ENCODE measurements at regions not wholly inside any gene's neighbourhood (a gene's known extent, or its start where the extent isn't known, plus 50 kb on each side); places are given as distances from the start of the nearest gene placed in this dataset.

DNA sequence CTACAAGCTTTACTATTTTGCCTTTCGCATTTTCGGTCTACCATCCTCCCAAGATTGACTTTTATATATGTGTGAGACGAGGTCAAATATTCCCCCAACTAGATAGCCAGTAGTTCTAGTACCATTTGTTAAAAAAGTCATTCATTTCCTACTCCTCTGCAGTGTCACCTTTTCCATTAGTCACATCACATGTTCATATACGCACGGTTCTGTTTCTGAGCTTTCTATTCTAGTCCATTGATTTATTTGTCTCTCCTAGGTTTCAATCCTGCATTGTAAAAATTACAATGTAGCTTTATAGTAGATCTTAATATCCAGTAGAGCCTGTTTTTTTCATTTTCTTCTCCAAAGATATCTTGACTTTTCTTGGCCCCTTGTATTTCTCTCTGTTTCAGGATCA is 528.7 kb upstream of the TRPC7 start:
- TF ChIP-seq, protein P1, sequence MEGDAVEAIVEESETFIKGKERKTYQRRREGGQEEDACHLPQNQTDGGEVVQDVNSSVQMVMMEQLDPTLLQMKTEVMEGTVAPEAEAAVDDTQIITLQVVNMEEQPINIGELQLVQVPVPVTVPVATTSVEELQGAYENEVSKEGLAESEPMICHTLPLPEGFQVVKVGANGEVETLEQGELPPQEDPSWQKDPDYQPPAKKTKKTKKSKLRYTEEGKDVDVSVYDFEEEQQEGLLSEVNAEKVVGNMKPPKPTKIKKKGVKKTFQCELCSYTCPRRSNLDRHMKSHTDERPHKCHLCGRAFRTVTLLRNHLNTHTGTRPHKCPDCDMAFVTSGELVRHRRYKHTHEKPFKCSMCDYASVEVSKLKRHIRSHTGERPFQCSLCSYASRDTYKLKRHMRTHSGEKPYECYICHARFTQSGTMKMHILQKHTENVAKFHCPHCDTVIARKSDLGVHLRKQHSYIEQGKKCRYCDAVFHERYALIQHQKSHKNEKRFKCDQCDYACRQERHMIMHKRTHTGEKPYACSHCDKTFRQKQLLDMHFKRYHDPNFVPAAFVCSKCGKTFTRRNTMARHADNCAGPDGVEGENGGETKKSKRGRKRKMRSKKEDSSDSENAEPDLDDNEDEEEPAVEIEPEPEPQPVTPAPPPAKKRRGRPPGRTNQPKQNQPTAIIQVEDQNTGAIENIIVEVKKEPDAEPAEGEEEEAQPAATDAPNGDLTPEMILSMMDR (IDR thresholded peaks at IDR 0.05) = no peak
- no peak for TF ChIP-seq POLR2A (IDR thresholded peaks at IDR 0.05)
- no peak for DNase-seq (ENCODE audit: low spot score in 2 of 2)
- no peak overlapping the region for H3K4me3 ChIP-seq (ENCODE audit: low read depth, poor library complexity, severe bottlenecking)
- WGBS, 2 donors = 62 to 76% methylated on average over 5 of the region's 5 CpGs
- intact Hi-C loops (cut with DNase I; ENCODE audit: low total_unique reads) = no loop called here

DNA sequence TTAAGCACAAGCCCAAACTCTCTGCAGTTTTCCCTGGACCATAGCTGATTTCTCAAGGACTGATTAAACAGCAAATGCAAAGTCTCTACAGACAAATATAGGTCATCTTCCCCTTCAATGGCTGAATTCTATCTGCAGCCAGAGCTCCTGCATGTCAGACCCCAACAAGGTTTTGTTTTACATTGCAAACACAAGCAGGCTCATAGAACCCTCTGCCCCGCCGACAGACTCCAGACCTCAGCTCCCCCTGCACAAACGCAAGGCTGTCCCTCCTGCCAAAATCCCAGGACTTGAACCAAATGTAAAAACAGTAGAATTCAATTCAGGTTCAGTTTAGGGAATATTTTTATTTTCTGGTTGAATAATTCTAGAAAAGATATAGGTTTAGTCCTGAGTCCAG is 526.7 kb upstream of the TRPC7 start:
- intact Hi-C loops (cut with DNase I; ENCODE audit: low total_unique reads) = no loop called here
- no peak for TF ChIP-seq POLR2A (IDR thresholded peaks at IDR 0.05)
- WGBS, 2 donors = 56 to 66% methylated on average over 3 of the region's 3 CpGs
- H3K4me3 ChIP-seq (ENCODE audit: low read depth, poor library complexity, severe bottlenecking) = no peak overlapping the region
- no peak for DNase-seq (ENCODE audit: low spot score in 2 of 2)

DNA sequence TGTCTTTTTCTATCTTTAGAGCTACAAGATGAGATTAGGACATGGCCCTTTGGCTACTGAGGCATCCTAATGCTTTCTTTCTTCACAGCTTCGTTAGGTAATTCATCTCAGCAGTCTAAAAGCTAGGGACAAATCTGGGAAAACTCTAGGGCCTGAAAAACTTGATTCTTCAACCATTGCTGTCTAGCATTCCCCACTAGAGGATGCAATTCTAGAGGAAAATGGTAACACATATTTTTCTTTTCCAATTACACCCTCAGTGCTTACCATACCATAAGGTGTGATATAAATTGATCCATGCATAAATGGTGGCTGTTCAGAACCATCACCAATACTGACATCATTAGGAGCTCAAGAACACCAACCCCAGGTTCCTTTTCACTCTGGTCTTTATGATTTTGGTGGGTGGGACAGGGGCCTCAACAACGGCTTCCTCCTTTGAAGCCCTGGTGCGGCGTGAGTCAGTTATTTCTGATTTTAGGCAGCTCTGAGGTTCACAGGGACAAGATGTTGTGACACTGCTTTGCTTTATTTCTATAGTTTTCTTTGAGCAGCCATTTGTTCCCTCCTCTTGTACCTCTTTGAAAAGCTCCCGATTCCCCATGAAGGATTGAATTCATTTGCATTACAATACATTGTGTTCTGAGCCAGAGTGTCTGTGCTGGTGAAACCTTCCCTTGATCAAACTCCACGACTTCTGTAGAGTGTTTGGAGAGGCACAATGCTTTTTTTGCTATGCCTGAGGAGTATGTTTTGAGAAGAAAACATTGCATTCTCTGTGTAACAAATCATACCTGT is 526.0 kb upstream of the TRPC7 start:
- no peak for DNase-seq (ENCODE audit: low spot score in 2 of 2)
- intact Hi-C loops (cut with DNase I; ENCODE audit: low total_unique reads) = no loop called here
- TF ChIP-seq, protein P1 (IDR thresholded peaks at IDR 0.05) = no peak
- TF ChIP-seq POLR2A (IDR thresholded peaks at IDR 0.05) = no peak
- WGBS, 2 donors = 64 to 67% methylated on average over 6 of the region's 6 CpGs
- H3K4me3 ChIP-seq (ENCODE audit: low read depth, poor library complexity, severe bottlenecking) = no peak overlapping the region

DNA sequence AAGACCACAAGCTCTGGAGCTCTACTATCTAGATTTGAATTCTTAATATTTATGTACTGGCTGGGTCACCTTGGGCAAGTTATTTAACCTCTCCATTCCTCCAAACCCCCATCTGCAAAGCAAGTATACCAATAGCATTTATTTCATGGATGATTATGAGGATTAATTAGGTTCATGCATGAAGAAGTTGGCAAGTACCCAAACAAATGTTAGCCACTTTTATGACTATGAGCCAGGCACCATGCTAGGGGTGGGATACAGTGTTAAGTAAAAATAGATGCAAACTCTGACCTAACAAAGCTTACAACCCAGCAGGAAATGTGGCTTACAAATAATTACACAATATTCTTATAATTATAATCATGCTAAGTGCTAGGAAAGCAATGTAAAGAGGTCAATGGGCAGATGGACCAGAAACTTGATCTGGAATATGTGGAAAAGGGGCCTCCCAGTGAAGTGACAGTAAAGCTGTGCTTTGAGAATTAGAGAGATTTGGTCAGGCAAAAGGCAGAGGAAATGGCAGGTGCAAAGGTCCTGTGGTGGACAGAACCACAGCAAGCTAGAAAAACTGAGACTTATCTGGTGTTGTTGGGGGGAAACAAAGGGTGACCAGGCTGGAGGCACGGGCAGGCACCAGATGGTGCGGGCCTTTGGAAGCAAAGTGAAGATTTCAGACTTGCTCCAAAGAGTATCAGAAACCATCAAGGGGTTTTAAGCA is 525.2 kb upstream of the TRPC7 start:
- WGBS, 2 donors = 36 to 85% methylated on average over 2 of the region's 2 CpGs
- no peak for TF ChIP-seq POLR2A (IDR thresholded peaks at IDR 0.05)
- TF ChIP-seq, protein P1 (IDR thresholded peaks at IDR 0.05) = no peak
- H3K4me3 ChIP-seq (ENCODE audit: low read depth, poor library complexity, severe bottlenecking) = no peak overlapping the region
- DNase-seq (ENCODE audit: low spot score in 2 of 2) = no peak
- intact Hi-C loops (cut with DNase I; ENCODE audit: low total_unique reads) = no loop called here

DNA sequence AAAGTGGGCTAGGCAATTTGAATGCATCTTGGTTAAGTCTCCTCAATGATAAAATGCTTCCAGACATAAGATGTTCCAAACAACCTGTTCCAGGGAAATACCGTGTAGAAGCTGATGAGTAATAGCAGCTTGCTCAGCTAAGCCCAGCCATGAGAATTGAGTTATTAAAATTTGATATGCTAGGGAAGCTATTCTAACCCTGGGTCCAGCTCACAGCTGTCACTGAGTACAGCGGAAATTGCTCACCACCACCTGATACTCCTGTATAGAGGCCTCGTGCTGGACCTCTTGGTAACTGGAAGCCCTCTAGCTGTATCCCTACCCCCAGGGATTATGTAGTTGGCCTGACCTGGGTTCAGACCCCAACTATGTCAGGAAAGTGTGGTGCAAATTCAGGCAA is 521.3 kb upstream of the TRPC7 start:
- TF ChIP-seq, protein P1 (IDR thresholded peaks at IDR 0.05) = no peak
- TF ChIP-seq POLR2A (IDR thresholded peaks at IDR 0.05) = no peak
- WGBS, 2 donors = 66 to 73% methylated on average over 3 of the region's 3 CpGs
- intact Hi-C loops (cut with DNase I; ENCODE audit: low total_unique reads) = no loop called here

DNA sequence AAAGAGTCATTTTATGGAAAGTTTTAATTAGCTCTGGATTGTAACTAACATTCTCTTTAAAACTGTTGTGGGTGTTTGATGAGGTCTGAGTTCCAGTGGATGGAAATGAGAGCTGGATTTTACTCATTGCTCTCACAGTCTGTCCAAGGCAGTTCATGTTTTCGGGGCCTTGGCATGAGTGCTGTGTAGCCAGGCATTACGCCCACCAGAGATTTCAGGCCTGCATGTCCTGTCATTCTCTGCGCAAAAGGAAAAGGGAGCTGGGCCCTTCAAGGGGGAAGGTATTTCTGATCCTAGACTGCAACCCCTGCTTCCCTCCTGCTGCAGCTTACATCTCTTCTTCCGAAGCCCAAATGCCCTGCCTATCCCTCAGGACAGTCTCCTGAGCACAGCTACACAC is 499.6 kb upstream of the TRPC7 start:
- intact Hi-C loops (cut with DNase I; ENCODE audit: low total_unique reads) = no loop called here
- 81 to 84% methylated on average over 4 of the region's 4 CpGs for WGBS, 2 donors
- no peak overlapping the region for H3K4me3 ChIP-seq (ENCODE audit: low read depth, poor library complexity, severe bottlenecking)
- DNase-seq (ENCODE audit: low spot score in 2 of 2) = no peak
- TF ChIP-seq POLR2A (IDR thresholded peaks at IDR 0.05) = no peak
- TF ChIP-seq, protein P1 (IDR thresholded peaks at IDR 0.05) = no peak

More for the DNA sequence above, 521.3 kb upstream of the TRPC7 start:
- DNase-seq (ENCODE audit: low spot score in 2 of 2) = no peak
- H3K4me3 ChIP-seq (ENCODE audit: low read depth, poor library complexity, severe bottlenecking) = no peak overlapping the region

Measured in lower leg skin (tissue), 4 donors.